Mesothelial cell of epicardium (in vitro differentiated cells): ENCODE measurements at regions not wholly inside any gene's neighbourhood (a gene's known extent, or its start where the extent isn't known, plus 50 kb on each side); places are given as distances from the start of the nearest gene placed in this dataset.

Experiments
- DNase-seq, 2 experiments: peaks; one replicate each; pipeline ENCODE4 v3.0.0; 2021; ENCODE audit warnings: low spot score in 2 of 2; ENCODE audit not compliant: unreplicated experiment in 2 of 2
- H3K27ac Mint-ChIP-seq: 2 replicates; pipeline ENCODE4 v1.8.0; 2021; ENCODE audit warnings: mixed read lengths
- H3K27me3 Mint-ChIP-seq: 2 replicates; pipeline ENCODE4 v1.8.0; 2021; ENCODE audit warnings: low read depth, mixed read lengths
- H3K36me3 Mint-ChIP-seq: 2 replicates; pipeline ENCODE4 v1.8.0; 2021; ENCODE audit warnings: mixed read lengths
- H3K4me1 Mint-ChIP-seq: 2 replicates; pipeline ENCODE4 v1.8.0; 2021; ENCODE audit warnings: mixed read lengths
- H3K4me3 Mint-ChIP-seq: 2 replicates; pipeline ENCODE4 v1.8.0; 2021; ENCODE audit warnings: mild to moderate bottlenecking, moderate library complexity, mixed read lengths
- H3K9me3 Mint-ChIP-seq: 2 replicates; pipeline ENCODE4 v1.8.0; 2021; ENCODE audit warnings: mixed read lengths
- CTCF ChIP-seq: fragments of 200-600 bp; sonication (generic); IDR thresholded peaks from one replicate; pipeline ENCODE4 v1.5.0; 2021; ENCODE audit warnings: antibody characterized with exemption; ENCODE audit not compliant: unreplicated experiment

- Mint-ChIP-seq H3K27ac (no peak overlapping the region), H3K4me1 (peaks cover 21% of the 10 kb centered on the region), H3K36me3 (no peaks in the 10 kb centered on the region), H3K4me3 (no peak overlapping the region), H3K27me3 (no peaks in the 10 kb centered on the region), H3K9me3 (peaks cover 3% of the 10 kb centered on the region)
- DNase-seq = no peak
- no peak for TF ChIP-seq CTCF
Measured at GRCh38 chr11:134740590-134741261, 328.7 kb upstream of the B3GAT1 start.

GRCh38 chr11:134739136-134739535, 327.1 kb upstream of the B3GAT1 start:
- Mint-ChIP-seq H3K27me3 (no peaks in the 10 kb centered on the region), H3K36me3 (no peaks in the 10 kb centered on the region), H3K9me3 (no peaks in the 10 kb centered on the region), H3K27ac (no peak overlapping the region), H3K4me1 (peaks cover 31% of the 10 kb centered on the region), H3K4me3 (no peak overlapping the region)
- DNase-seq = no peak
- no peak for TF ChIP-seq CTCF

GRCh38 chr11:134738581-134738980, 326.5 kb upstream of the B3GAT1 start:
- H3K4me1 Mint-ChIP-seq = peaks cover 34% of the 10 kb centered on the region
- no peak overlapping the region for H3K27ac Mint-ChIP-seq
- no peak for TF ChIP-seq CTCF
- no peak overlapping the region for H3K4me3 Mint-ChIP-seq
- no peak for DNase-seq
- H3K9me3 Mint-ChIP-seq = no peaks in the 10 kb centered on the region
- no peaks in the 10 kb centered on the region for H3K27me3 Mint-ChIP-seq
- no peaks in the 10 kb centered on the region for H3K36me3 Mint-ChIP-seq

- Mint-ChIP-seq H3K27me3 (no peaks in the 10 kb centered on the region), H3K9me3 (no peaks in the 10 kb centered on the region), H3K27ac (no peak overlapping the region), H3K36me3 (no peaks in the 10 kb centered on the region), H3K4me3 (no peak overlapping the region), H3K4me1 (peaks cover 34% of the 10 kb centered on the region)
- no peak for TF ChIP-seq CTCF
- no peak for DNase-seq
Measured at GRCh38 chr11:134737563-134738510, 325.8 kb upstream of the B3GAT1 start.

- H3K27me3 Mint-ChIP-seq = no peaks in the 10 kb centered on the region
- no peak for DNase-seq
- peaks cover 33% of the 10 kb centered on the region for H3K4me1 Mint-ChIP-seq
- no peaks in the 10 kb centered on the region for H3K9me3 Mint-ChIP-seq
- no peak for TF ChIP-seq CTCF
- no peak overlapping the region for H3K27ac Mint-ChIP-seq
- no peaks in the 10 kb centered on the region for H3K36me3 Mint-ChIP-seq
- H3K4me3 Mint-ChIP-seq = no peak overlapping the region
Measured at GRCh38 chr11:134736251-134736947, 324.4 kb upstream of the B3GAT1 start.
